SK-N-SH treated with all-trans-retinoic acid at 6 μM for 48 hours (cell line): ENCODE measurements at regions not wholly inside any gene's neighbourhood (a gene's known extent, or its start where the extent isn't known, plus 50 kb on each side); places are given as distances from the start of the nearest gene placed in this dataset.

Experiments
- ATAC-seq: fragments of 200-7000 bp; cut with Tn5 transposase; 3 replicates; pipeline ENCODE4 v1.9.1; 2020; ENCODE audit warnings: mild to moderate bottlenecking, moderate library complexity
- ARNTL ChIP-seq: fragments of 450-650 bp; formaldehyde crosslinking; IDR thresholded peaks from 2 replicates; pipeline ENCODE4 v1.5.0; 2020; ENCODE audit warnings: low read depth, mild to moderate bottlenecking, moderate library complexity, borderline replicate concordance
- BACH2 ChIP-seq: fragments of 250-450 bp; sonication (Bioruptor Pico); IDR thresholded peaks from 2 replicates; pipeline ENCODE4 v1.9.0; 2021; ENCODE audit warnings: mild to moderate bottlenecking, borderline replicate concordance
- CREB5 ChIP-seq: fragments of 250-450 bp; sonication (Bioruptor Pico); IDR thresholded peaks from 2 replicates; pipeline ENCODE4 v1.5.1; 2020; ENCODE audit warnings: low read depth, mild to moderate bottlenecking, moderate library complexity
- CSDC2 ChIP-seq: fragments of 250-450 bp; sonication (Bioruptor Pico); IDR thresholded peaks from 2 replicates; pipeline ENCODE4 v1.5.0; 2020; ENCODE audit warnings: mild to moderate bottlenecking, moderate library complexity
- CSRNP3 ChIP-seq: fragments of 250-450 bp; sonication (Bioruptor Pico); IDR thresholded peaks from 2 replicates; pipeline ENCODE4 v1.5.1; 2021; ENCODE audit warnings: mild to moderate bottlenecking, moderate library complexity
- ESRRG ChIP-seq: fragments of 250-450 bp; sonication (Bioruptor Pico); IDR thresholded peaks from 2 replicates; pipeline ENCODE4 v1.6.1; 2021; ENCODE audit warnings: mild to moderate bottlenecking
- GLIS3 ChIP-seq: fragments of 250-450 bp; sonication (Bioruptor Pico); IDR thresholded peaks from 2 replicates; pipeline ENCODE4 v1.5.0; 2020; ENCODE audit warnings: mild to moderate bottlenecking, moderate library complexity
- ISL1 ChIP-seq: fragments of 250-450 bp; sonication (Bioruptor Pico); IDR thresholded peaks from 2 replicates; pipeline ENCODE4 v2.1.2; 2022; ENCODE audit warnings: mild to moderate bottlenecking, moderate library complexity
- OSR1 ChIP-seq: fragments of 250-450 bp; sonication (Bioruptor Pico); IDR thresholded peaks from 2 replicates; pipeline ENCODE4 v1.8.0; 2022; ENCODE audit warnings: moderate library complexity, mild to moderate bottlenecking, inconsistent platforms
- PATZ1 ChIP-seq: fragments of 250-450 bp; sonication (Bioruptor Pico); IDR thresholded peaks from 2 replicates; pipeline ENCODE4 v1.8.0; 2020; ENCODE audit warnings: mild to moderate bottlenecking, moderate library complexity, borderline replicate concordance
- RARB ChIP-seq: fragments of 250-450 bp; sonication (Bioruptor Pico); IDR thresholded peaks from 2 replicates; pipeline ENCODE4 v1.8.0; 2021; ENCODE audit warnings: mild to moderate bottlenecking, moderate library complexity
- SNAI2 ChIP-seq: fragments of 250-450 bp; sonication (Bioruptor Pico); IDR thresholded peaks from 2 replicates; pipeline ENCODE4 v1.5.0; 2020; ENCODE audit warnings: mild to moderate bottlenecking, moderate library complexity
- TCF4 ChIP-seq: fragments of 250-450 bp; sonication (Bioruptor Pico); IDR thresholded peaks from 2 replicates; pipeline ENCODE4 v1.8.0; 2021; ENCODE audit warnings: mild to moderate bottlenecking, moderate library complexity, borderline replicate concordance
- TOX ChIP-seq: fragments of 250-450 bp; sonication (Bioruptor Pico); IDR thresholded peaks from 2 replicates; pipeline ENCODE4 v1.8.0; 2021; ENCODE audit warnings: mild to moderate bottlenecking, moderate library complexity, borderline replicate concordance
- ZC3H10 ChIP-seq: fragments of 250-450 bp; sonication (Bioruptor Pico); IDR thresholded peaks from 2 replicates; pipeline ENCODE4 v1.5.1; 2021; ENCODE audit warnings: mild to moderate bottlenecking, moderate library complexity
- ZFP3 ChIP-seq: fragments of 250-450 bp; sonication (Bioruptor Pico); IDR thresholded peaks from 2 replicates; pipeline ENCODE4 v1.5.0; 2020; ENCODE audit warnings: mild to moderate bottlenecking, moderate library complexity
- ZFP30 ChIP-seq: fragments of 450-650 bp; formaldehyde crosslinking; IDR thresholded peaks from 2 replicates; pipeline ENCODE4 v1.5.0; 2022; ENCODE audit warnings: mild to moderate bottlenecking, moderate library complexity
- ZNF565 ChIP-seq: fragments of 450-650 bp; formaldehyde crosslinking; conservative IDR thresholded peaks from 2 replicates; pipeline ENCODE4 v1.5.0; 2020; ENCODE audit warnings: low read depth, mild to moderate bottlenecking, moderate library complexity
- ZNF70 ChIP-seq: fragments of 450-650 bp; formaldehyde crosslinking; IDR thresholded peaks from 2 replicates; pipeline ENCODE4 v1.5.0; 2020; ENCODE audit warnings: mild to moderate bottlenecking, moderate library complexity
- ZNF8 ChIP-seq: fragments of 450-650 bp; formaldehyde crosslinking; IDR thresholded peaks from 2 replicates; pipeline ENCODE4 v1.5.0; 2020; ENCODE audit warnings: mild to moderate bottlenecking, moderate library complexity
- TF ChIP-seq, protein P1 (sequence below): fragments of 250-450 bp; sonication (Bioruptor Pico); IDR thresholded peaks from 2 replicates; pipeline ENCODE4 v1.8.0; 2021; ENCODE audit warnings: low read depth, mild to moderate bottlenecking, moderate library complexity, borderline replicate concordance
- TF ChIP-seq, protein P2 (sequence below): fragments of 250-450 bp; sonication (Bioruptor Pico); IDR thresholded peaks from 2 replicates; pipeline ENCODE4 v1.5.0; 2020; ENCODE audit warnings: mild to moderate bottlenecking, moderate library complexity

GRCh38 chr17:14791221-14791620 lies 473.9 kb downstream of the PMP22 start:
- no peak for ATAC-seq
- TF ChIP-seq ARNTL (CRISPR knock-in tag) = no peak
- TF ChIP-seq CSRNP3 (CRISPR knock-in tag) = no peak
- TF ChIP-seq PATZ1 = no peak
- TF ChIP-seq ZFP30 = no peak
- no peak for TF ChIP-seq TCF4 (CRISPR knock-in tag)
- TF ChIP-seq ZNF8 (CRISPR knock-in tag) = no peak
- no peak for TF ChIP-seq ZC3H10
- no peak for TF ChIP-seq TOX
- no peak for TF ChIP-seq ZNF565 (CRISPR knock-in tag)
- TF ChIP-seq ZFP3 (CRISPR knock-in tag) = no peak
- TF ChIP-seq SNAI2 (CRISPR knock-in tag) = no peak
- TF ChIP-seq, protein P1, sequence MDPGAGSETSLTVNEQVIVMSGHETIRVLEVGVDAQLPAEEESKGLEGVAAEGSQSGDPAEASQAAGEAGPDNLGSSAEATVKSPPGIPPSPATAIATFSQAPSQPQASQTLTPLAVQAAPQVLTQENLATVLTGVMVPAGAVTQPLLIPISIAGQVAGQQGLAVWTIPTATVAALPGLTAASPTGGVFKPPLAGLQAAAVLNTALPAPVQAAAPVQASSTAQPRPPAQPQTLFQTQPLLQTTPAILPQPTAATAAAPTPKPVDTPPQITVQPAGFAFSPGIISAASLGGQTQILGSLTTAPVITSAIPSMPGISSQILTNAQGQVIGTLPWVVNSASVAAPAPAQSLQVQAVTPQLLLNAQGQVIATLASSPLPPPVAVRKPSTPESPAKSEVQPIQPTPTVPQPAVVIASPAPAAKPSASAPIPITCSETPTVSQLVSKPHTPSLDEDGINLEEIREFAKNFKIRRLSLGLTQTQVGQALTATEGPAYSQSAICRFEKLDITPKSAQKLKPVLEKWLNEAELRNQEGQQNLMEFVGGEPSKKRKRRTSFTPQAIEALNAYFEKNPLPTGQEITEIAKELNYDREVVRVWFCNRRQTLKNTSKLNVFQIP (CRISPR knock-in tag) = no peak
- TF ChIP-seq ZNF70 (CRISPR knock-in tag) = no peak
- no peak for TF ChIP-seq CREB5 (CRISPR knock-in tag)
- no peak for TF ChIP-seq RARB (CRISPR knock-in tag)
- TF ChIP-seq BACH2 = no peak
- no peak for TF ChIP-seq OSR1 (CRISPR knock-in tag)
- TF ChIP-seq ISL1 (CRISPR knock-in tag) = no peak
- TF ChIP-seq ESRRG = no peak
- TF ChIP-seq, all 23 proteins: peak for 0

- no peak for TF ChIP-seq CSRNP3 (CRISPR knock-in tag)
- TF ChIP-seq CSDC2 = no peak
- no peak for TF ChIP-seq ZNF565 (CRISPR knock-in tag)
- no peak for TF ChIP-seq PATZ1
- TF ChIP-seq BACH2 = no peak
- no peak for TF ChIP-seq TOX
- no peak for TF ChIP-seq ZC3H10
- no peak for TF ChIP-seq GLIS3
- TF ChIP-seq ZFP3 (CRISPR knock-in tag) = no peak
- no peak for TF ChIP-seq ZFP30
- TF ChIP-seq ESRRG = no peak
- no peak for TF ChIP-seq RARB (CRISPR knock-in tag)
- TF ChIP-seq, protein P2, sequence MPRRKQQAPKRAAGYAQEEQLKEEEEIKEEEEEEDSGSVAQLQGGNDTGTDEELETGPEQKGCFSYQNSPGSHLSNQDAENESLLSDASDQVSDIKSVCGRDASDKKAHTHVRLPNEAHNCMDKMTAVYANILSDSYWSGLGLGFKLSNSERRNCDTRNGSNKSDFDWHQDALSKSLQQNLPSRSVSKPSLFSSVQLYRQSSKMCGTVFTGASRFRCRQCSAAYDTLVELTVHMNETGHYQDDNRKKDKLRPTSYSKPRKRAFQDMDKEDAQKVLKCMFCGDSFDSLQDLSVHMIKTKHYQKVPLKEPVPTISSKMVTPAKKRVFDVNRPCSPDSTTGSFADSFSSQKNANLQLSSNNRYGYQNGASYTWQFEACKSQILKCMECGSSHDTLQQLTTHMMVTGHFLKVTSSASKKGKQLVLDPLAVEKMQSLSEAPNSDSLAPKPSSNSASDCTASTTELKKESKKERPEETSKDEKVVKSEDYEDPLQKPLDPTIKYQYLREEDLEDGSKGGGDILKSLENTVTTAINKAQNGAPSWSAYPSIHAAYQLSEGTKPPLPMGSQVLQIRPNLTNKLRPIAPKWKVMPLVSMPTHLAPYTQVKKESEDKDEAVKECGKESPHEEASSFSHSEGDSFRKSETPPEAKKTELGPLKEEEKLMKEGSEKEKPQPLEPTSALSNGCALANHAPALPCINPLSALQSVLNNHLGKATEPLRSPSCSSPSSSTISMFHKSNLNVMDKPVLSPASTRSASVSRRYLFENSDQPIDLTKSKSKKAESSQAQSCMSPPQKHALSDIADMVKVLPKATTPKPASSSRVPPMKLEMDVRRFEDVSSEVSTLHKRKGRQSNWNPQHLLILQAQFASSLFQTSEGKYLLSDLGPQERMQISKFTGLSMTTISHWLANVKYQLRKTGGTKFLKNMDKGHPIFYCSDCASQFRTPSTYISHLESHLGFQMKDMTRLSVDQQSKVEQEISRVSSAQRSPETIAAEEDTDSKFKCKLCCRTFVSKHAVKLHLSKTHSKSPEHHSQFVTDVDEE = no peak
- TF ChIP-seq TCF4 (CRISPR knock-in tag) = no peak
- TF ChIP-seq ZNF8 (CRISPR knock-in tag) = no peak
- TF ChIP-seq ARNTL (CRISPR knock-in tag) = no peak
- TF ChIP-seq, all 23 proteins: peak for 0
- no peak for ATAC-seq
Observed at GRCh38 chr17:14790521-14790920, 474.6 kb downstream of the PMP22 start.
